Liver (tissue), 8 donors: ENCODE measurements at regions not wholly inside any gene's neighbourhood (a gene's known extent, or its start where the extent isn't known, plus 50 kb on each side); places are given as distances from the start of the nearest gene placed in this dataset.

Source experiments
- DNase-seq: peaks from one replicate; pipeline ENCODE4 v3.0.0-alpha.2; 2017; ENCODE audit warnings: low spot score
- H3K27ac ChIP-seq, 2 donors: one replicate each; pipeline ENCODE4 v1.7.0; 2013; ENCODE audit warnings: inconsistent platforms in 2 of 2, low read length in 2 of 2, control low read depth in 1 of 2, low read depth in 1 of 2, mild to moderate bottlenecking in 1 of 2
- H3K27me3 ChIP-seq, 4 donors: one replicate each; pipeline versions ENCODE4 v1.6.1 to v1.7.0; 2013; ENCODE audit warnings: low read length in 3 of 4, inconsistent platforms in 1 of 4, mild to moderate bottlenecking in 1 of 4, moderate library complexity in 1 of 4; ENCODE audit not compliant: control insufficient read depth in 4 of 4, insufficient read depth in 4 of 4
- H3K36me3 ChIP-seq, 4 donors: one replicate each; pipeline versions ENCODE4 v1.6.1 to v1.7.0; 2013; ENCODE audit warnings: low read length in 3 of 4, mild to moderate bottlenecking in 3 of 4, low read depth in 1 of 4, moderate library complexity in 1 of 4; ENCODE audit not compliant: control insufficient read depth in 4 of 4, insufficient read depth in 3 of 4
- H3K4me1 ChIP-seq, 4 donors: one replicate each; pipeline versions ENCODE4 v1.6.1 to v1.7.0; 2013; ENCODE audit warnings: low read length in 3 of 4, mild to moderate bottlenecking in 3 of 4, moderate library complexity in 1 of 4; ENCODE audit not compliant: control insufficient read depth in 4 of 4, insufficient read depth in 4 of 4
- H3K4me3 ChIP-seq, 3 donors: one replicate each; pipeline versions ENCODE4 v1.6.1 to v1.7.0; 2013; ENCODE audit warnings: low read length in 3 of 3, control low read depth in 1 of 3, low read depth in 1 of 3, mild to moderate bottlenecking in 1 of 3
- H3K9ac ChIP-seq, 2 donors: one replicate each; pipeline ENCODE4 v1.7.0; 2013; ENCODE audit warnings: low read length in 2 of 2, mild to moderate bottlenecking in 2 of 2, moderate library complexity in 2 of 2, control low read depth in 1 of 2, low read depth in 1 of 2
- H3K9me3 ChIP-seq, 4 donors: one replicate each; pipeline versions ENCODE4 v1.6.1 to v1.7.0; 2013; ENCODE audit warnings: low read length in 3 of 4; ENCODE audit not compliant: control insufficient read depth in 4 of 4
- FOXA1 ChIP-seq: IDR thresholded peaks from 2 replicates; pipeline ENCODE4 v1.6.1; 2016; ENCODE audit warnings: antibody characterized with exemption
- FOXA2 ChIP-seq: IDR thresholded peaks from 2 replicates; pipeline ENCODE4 v1.6.1; 2016; ENCODE audit warnings: antibody characterized with exemption
- GABPA ChIP-seq, 2 donors: IDR thresholded peaks in 1 of 2; conservative IDR thresholded peaks in 1 of 2; 2 replicates each; pipeline ENCODE4 v1.6.1; 2016; ENCODE audit warnings: antibody characterized with exemption in 2 of 2, mild to moderate bottlenecking in 1 of 2, moderate library complexity in 1 of 2
- HNF4A ChIP-seq, 2 donors: conservative IDR thresholded peaks; 2 replicates each; pipeline ENCODE4 v1.6.1; 2016; ENCODE audit warnings: antibody characterized with exemption in 2 of 2, mild to moderate bottlenecking in 2 of 2
- HNF4G ChIP-seq: IDR thresholded peaks from 2 replicates; pipeline ENCODE4 v1.6.1; 2016; ENCODE audit warnings: antibody characterized with exemption
- RAD21 ChIP-seq, 2 donors: IDR thresholded peaks; 2 replicates each; pipeline ENCODE4 v1.6.1; 2016; ENCODE audit warnings: antibody characterized with exemption in 2 of 2, mild to moderate bottlenecking in 2 of 2
- RXRA ChIP-seq, 2 donors: IDR thresholded peaks; 2 replicates each; pipeline ENCODE4 v1.6.1; 2017 to 2018; ENCODE audit warnings: antibody characterized with exemption in 2 of 2, mild to moderate bottlenecking in 1 of 2
- SP1 ChIP-seq: IDR thresholded peaks from 2 replicates; pipeline ENCODE4 v1.6.1; 2018; ENCODE audit warnings: antibody characterized with exemption, mild to moderate bottlenecking
- TAF1 ChIP-seq: conservative IDR thresholded peaks from 2 replicates; pipeline ENCODE4 v1.6.1; 2016; ENCODE audit warnings: antibody characterized with exemption, mild to moderate bottlenecking
- YY1 ChIP-seq: IDR thresholded peaks from 2 replicates; pipeline ENCODE4 v1.6.1; 2016; ENCODE audit warnings: antibody characterized with exemption, mild to moderate bottlenecking
- WGBS: extraction: QIAGEN DNeasy Blood & Tissue Kit; methylation state at CpG from one replicate; pipeline ENCODE4 v1.1.7; 2013; 5-methylcytosine and 5-hydroxymethylcytosine counted together
- TF ChIP-seq, protein P1 (sequence below): fragments of 150-350 bp; IDR thresholded peaks from 2 replicates; pipeline ENCODE4 v1.5.1; 2017; ENCODE audit warnings: improper control_type of control experiment, low read depth, low read length; ENCODE audit not compliant: missing input control
- TF ChIP-seq, protein P2 (sequence below): IDR thresholded peaks from 2 replicates; pipeline ENCODE4 v1.6.1; 2016; ENCODE audit warnings: antibody characterized with exemption
- TF ChIP-seq, protein P3 (sequence below): IDR thresholded peaks from 2 replicates; pipeline ENCODE4 v1.6.1; 2016; ENCODE audit warnings: antibody characterized with exemption
- TF ChIP-seq, protein P4 (sequence below): IDR thresholded peaks from 2 replicates; pipeline ENCODE4 v1.6.1; 2016; ENCODE audit warnings: antibody characterized with exemption, mild to moderate bottlenecking
- donor health status: healthy.
- donor health status: healthy.
- donor health status: healthy.
- donor health status: healthy.
- donor health status: healthy.

DNA sequence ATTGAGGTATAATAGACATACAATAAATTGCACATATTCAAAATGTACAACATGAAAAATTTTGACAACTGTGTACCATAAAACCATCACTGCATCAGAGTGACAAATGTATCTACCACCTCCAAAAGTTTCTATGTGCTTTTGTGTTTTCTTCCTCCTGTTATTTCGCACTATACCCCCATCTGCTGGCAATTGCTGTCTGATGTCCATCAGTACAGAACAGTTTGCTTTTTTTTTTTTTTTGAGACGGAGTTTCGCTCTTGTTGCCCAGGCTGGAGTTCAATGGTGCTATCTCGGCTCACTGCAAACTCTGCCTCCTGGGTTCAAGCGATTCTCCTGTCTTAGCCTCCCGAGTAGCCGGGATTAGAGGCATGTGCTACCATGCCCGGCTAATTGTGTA is 154.3 kb upstream of the GIMD1 start:
- no peak for DNase-seq
- 85% methylated on average over 8 of the region's 8 CpGs for WGBS
- no peaks in the 10 kb centered on the region for H3K36me3 ChIP-seq
- peaks cover 0 to 1% (median 0%) of the 10 kb centered on the region in 4 donors for H3K9me3 ChIP-seq
- TF ChIP-seq RAD21 (IDR thresholded peaks at IDR 0.05) (no peak), HNF4A (conservative IDR thresholded peaks at IDR 0.05) (no peak), HNF4G (no peak), FOXA2 (no peak), TAF1 (no peak), FOXA1 (no peak), RXRA (IDR thresholded peaks at IDR 0.05) (no peak), GABPA (IDR thresholded peaks at IDR 0.05 in 1 of 2, conservative IDR thresholded peaks at IDR 0.05 in 1 of 2) (no peak), SP1 (no peak), YY1 (no peak)
- TF ChIP-seq, protein P1, sequence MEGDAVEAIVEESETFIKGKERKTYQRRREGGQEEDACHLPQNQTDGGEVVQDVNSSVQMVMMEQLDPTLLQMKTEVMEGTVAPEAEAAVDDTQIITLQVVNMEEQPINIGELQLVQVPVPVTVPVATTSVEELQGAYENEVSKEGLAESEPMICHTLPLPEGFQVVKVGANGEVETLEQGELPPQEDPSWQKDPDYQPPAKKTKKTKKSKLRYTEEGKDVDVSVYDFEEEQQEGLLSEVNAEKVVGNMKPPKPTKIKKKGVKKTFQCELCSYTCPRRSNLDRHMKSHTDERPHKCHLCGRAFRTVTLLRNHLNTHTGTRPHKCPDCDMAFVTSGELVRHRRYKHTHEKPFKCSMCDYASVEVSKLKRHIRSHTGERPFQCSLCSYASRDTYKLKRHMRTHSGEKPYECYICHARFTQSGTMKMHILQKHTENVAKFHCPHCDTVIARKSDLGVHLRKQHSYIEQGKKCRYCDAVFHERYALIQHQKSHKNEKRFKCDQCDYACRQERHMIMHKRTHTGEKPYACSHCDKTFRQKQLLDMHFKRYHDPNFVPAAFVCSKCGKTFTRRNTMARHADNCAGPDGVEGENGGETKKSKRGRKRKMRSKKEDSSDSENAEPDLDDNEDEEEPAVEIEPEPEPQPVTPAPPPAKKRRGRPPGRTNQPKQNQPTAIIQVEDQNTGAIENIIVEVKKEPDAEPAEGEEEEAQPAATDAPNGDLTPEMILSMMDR = no peak
- TF ChIP-seq, protein P2, sequence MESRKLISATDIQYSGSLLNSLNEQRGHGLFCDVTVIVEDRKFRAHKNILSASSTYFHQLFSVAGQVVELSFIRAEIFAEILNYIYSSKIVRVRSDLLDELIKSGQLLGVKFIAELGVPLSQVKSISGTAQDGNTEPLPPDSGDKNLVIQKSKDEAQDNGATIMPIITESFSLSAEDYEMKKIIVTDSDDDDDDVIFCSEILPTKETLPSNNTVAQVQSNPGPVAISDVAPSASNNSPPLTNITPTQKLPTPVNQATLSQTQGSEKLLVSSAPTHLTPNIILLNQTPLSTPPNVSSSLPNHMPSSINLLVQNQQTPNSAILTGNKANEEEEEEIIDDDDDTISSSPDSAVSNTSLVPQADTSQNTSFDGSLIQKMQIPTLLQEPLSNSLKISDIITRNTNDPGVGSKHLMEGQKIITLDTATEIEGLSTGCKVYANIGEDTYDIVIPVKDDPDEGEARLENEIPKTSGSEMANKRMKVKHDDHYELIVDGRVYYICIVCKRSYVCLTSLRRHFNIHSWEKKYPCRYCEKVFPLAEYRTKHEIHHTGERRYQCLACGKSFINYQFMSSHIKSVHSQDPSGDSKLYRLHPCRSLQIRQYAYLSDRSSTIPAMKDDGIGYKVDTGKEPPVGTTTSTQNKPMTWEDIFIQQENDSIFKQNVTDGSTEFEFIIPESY = no peak
- TF ChIP-seq, protein P3, sequence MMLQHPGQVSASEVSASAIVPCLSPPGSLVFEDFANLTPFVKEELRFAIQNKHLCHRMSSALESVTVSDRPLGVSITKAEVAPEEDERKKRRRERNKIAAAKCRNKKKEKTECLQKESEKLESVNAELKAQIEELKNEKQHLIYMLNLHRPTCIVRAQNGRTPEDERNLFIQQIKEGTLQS = no peak
- TF ChIP-seq, protein P4, sequence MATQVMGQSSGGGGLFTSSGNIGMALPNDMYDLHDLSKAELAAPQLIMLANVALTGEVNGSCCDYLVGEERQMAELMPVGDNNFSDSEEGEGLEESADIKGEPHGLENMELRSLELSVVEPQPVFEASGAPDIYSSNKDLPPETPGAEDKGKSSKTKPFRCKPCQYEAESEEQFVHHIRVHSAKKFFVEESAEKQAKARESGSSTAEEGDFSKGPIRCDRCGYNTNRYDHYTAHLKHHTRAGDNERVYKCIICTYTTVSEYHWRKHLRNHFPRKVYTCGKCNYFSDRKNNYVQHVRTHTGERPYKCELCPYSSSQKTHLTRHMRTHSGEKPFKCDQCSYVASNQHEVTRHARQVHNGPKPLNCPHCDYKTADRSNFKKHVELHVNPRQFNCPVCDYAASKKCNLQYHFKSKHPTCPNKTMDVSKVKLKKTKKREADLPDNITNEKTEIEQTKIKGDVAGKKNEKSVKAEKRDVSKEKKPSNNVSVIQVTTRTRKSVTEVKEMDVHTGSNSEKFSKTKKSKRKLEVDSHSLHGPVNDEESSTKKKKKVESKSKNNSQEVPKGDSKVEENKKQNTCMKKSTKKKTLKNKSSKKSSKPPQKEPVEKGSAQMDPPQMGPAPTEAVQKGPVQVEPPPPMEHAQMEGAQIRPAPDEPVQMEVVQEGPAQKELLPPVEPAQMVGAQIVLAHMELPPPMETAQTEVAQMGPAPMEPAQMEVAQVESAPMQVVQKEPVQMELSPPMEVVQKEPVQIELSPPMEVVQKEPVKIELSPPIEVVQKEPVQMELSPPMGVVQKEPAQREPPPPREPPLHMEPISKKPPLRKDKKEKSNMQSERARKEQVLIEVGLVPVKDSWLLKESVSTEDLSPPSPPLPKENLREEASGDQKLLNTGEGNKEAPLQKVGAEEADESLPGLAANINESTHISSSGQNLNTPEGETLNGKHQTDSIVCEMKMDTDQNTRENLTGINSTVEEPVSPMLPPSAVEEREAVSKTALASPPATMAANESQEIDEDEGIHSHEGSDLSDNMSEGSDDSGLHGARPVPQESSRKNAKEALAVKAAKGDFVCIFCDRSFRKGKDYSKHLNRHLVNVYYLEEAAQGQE = no peak
- no peak overlapping the region for H3K4me3 ChIP-seq
- H3K9ac ChIP-seq = no peak overlapping the region
- no peaks in the 10 kb centered on the region for H3K4me1 ChIP-seq
- no peak overlapping the region for H3K27ac ChIP-seq
- no peaks in the 10 kb centered on the region for H3K27me3 ChIP-seq

DNA sequence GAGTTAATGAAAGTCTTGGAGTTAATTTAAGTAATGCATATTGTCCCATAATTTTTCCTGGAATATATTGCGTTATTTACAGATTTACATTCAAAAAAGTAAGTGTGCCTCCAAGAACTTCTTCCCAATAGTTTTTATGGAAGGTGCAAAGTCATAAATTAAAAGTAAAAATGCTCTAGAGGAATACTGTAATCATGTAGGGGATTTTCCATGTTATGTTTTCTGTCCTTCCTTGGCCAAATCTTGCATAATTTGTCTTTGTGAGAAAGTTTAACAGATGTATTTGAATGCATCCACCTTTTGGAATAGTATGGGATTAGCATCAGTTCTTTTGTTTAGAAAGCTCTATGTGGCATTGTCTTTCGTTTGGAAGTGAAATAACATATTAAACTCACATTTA is 144.1 kb upstream of the GIMD1 start:
- DNase-seq = no peak
- no peaks in the 10 kb centered on the region for H3K4me1 ChIP-seq
- H3K4me3 ChIP-seq = no peak overlapping the region
- WGBS = 58% methylated on average over 2 of the region's 2 CpGs
- no peaks in the 10 kb centered on the region for H3K9me3 ChIP-seq
- no peak overlapping the region for H3K27ac ChIP-seq
- H3K27me3 ChIP-seq = no peaks in the 10 kb centered on the region
- no peak for TF ChIP-seq HNF4A (conservative IDR thresholded peaks at IDR 0.05)
- no peak for TF ChIP-seq GABPA (IDR thresholded peaks at IDR 0.05 in 1 of 2, conservative IDR thresholded peaks at IDR 0.05 in 1 of 2)
- no peaks in the 10 kb centered on the region for H3K36me3 ChIP-seq
- no peak overlapping the region for H3K9ac ChIP-seq
